Esophagus muscularis mucosa (tissue), 4 donors: ENCODE measurements at regions not wholly inside any gene's neighbourhood (a gene's known extent, or its start where the extent isn't known, plus 50 kb on each side); places are given as distances from the start of the nearest gene placed in this dataset.
"Not testable (repeated sequence)": the region's sequence is repeated elsewhere in the genome, so short reads cannot be mapped to it uniquely, and the experiment has no call there.

ENCODE experiments used
- DNase-seq: peaks from one replicate; pipeline ENCODE4 v3.0.0-alpha.2; 2017; ENCODE audit errors: extremely low spot score
- H3K27ac ChIP-seq, 4 donors: fragments of 200-600 bp; sonication (generic); replicated peaks in 1 of 4; 1 replicate in 3 of 4; 2 replicates in 1 of 4; pipeline ENCODE4 v1.5.1; 2016 to 2019; ENCODE audit warnings: mild to moderate bottlenecking in 1 of 4
- H3K27me3 ChIP-seq, 4 donors: fragments of 200-600 bp; sonication (generic); one replicate each; pipeline versions ENCODE4 v1.5.1 to v1.6.0; 2016 to 2019
- H3K36me3 ChIP-seq, 4 donors: fragments of 200-600 bp; sonication (generic); one replicate each; pipeline ENCODE4 v1.5.1; 2016 to 2019
- H3K4me1 ChIP-seq, 4 donors: fragments of 200-600 bp; sonication (generic); one replicate each; pipeline ENCODE4 v1.5.1; 2016 to 2019
- H3K4me3 ChIP-seq, 4 donors: fragments of 200-600 bp; sonication (generic); 1 replicate in 2 of 4; 2 replicates in 2 of 4; pipeline ENCODE4 v1.5.1; 2016 to 2019; ENCODE audit warnings: mild to moderate bottlenecking in 4 of 4, moderate library complexity in 1 of 4
- H3K9me3 ChIP-seq, 4 donors: fragments of 200-600 bp; sonication (generic); 1 replicate in 3 of 4; 2 replicates in 1 of 4; pipeline ENCODE4 v1.5.1; 2016 to 2019
- CTCF ChIP-seq, 3 experiments: fragments of 200-600 bp in 2 of 3; fragments of 450-650 bp in 1 of 3; sonication (generic) in 2 of 3; IDR thresholded peaks; one replicate each; pipeline ENCODE4 v1.5.1; 2017 to 2019; ENCODE audit warnings: antibody characterized with exemption in 3 of 3, mild to moderate bottlenecking in 2 of 3, moderate library complexity in 1 of 3
- EP300 ChIP-seq: sonication (generic); formaldehyde crosslinking; IDR thresholded peaks from one replicate; pipeline ENCODE4 v1.6.1; 2017; ENCODE audit warnings: antibody characterized with exemption
- POLR2A ChIP-seq: fragments of 450-650 bp; IDR thresholded peaks from one replicate; pipeline ENCODE4 v1.6.1; 2017; ENCODE audit warnings: antibody characterized with exemption, moderate library complexity, mild to moderate bottlenecking, low read depth
- POLR2AphosphoS5 ChIP-seq, 2 donors: sonication (generic); formaldehyde crosslinking; IDR thresholded peaks; one replicate each; pipeline ENCODE4 v1.6.1; 2017; ENCODE audit warnings: antibody characterized with exemption in 2 of 2
- WGBS: methylation state at CpG from one replicate; pipeline ENCODE4 v1.1.5; 2018; 5-methylcytosine and 5-hydroxymethylcytosine counted together
- intact Hi-C: fragments of 100-400 bp; cut with DNase I; formaldehyde crosslinking; loops from one replicate; pipeline ENCODE4 v1.15.1; 2023

GRCh38 chr13:90723381-90723780 lies 624.1 kb upstream of the MIR17HG start:
- TF ChIP-seq CTCF (IDR thresholded peaks at IDR 0.05) (no peak), POLR2A (no peak), POLR2AphosphoS5 (IDR thresholded peaks at IDR 0.05) (no peak), EP300 (no peak)
- no peak for DNase-seq
- Histone ChIP-seq H3K36me3 (no peaks in the 10 kb centered on the region), H3K4me1 (no peaks in the 10 kb centered on the region), H3K9me3 (no peaks in the 10 kb centered on the region), H3K27me3 (no peaks in the 10 kb centered on the region), H3K27ac (no peak overlapping the region), H3K4me3 (no peak overlapping the region)
- 89% methylated on average over 1 of the region's 1 CpG for WGBS
- intact Hi-C loops = no loop called here

- no peak overlapping the region for H3K27ac ChIP-seq
- no peak overlapping the region for H3K4me3 ChIP-seq
- H3K36me3 ChIP-seq = no peaks in the 10 kb centered on the region
- no peaks in the 10 kb centered on the region for H3K27me3 ChIP-seq
- TF ChIP-seq EP300 (no peak), CTCF (IDR thresholded peaks at IDR 0.05) (no peak), POLR2AphosphoS5 (IDR thresholded peaks at IDR 0.05) (no peak), POLR2A (no peak)
- no peaks in the 10 kb centered on the region for H3K9me3 ChIP-seq
- DNase-seq = no peak
- H3K4me1 ChIP-seq = no peaks in the 10 kb centered on the region
- 80% methylated on average over 2 of the region's 2 CpGs for WGBS
- intact Hi-C loops = no loop called here
Measured at GRCh38 chr13:90726375-90726774, 621.1 kb upstream of the MIR17HG start.

GRCh38 chr13:90732049-90732448 lies 615.4 kb upstream of the MIR17HG start:
- Histone ChIP-seq H3K4me1 (no peaks in the 10 kb centered on the region), H3K27me3 (no peaks in the 10 kb centered on the region)
- WGBS = 100% methylated on average over 2 of the region's 2 CpGs

GRCh38 chr13:90734497-90734896 lies 613.0 kb upstream of the MIR17HG start:
- H3K27me3 ChIP-seq, H3K4me3 ChIP-seq, H3K4me1 ChIP-seq, H3K36me3 ChIP-seq, H3K27ac ChIP-seq, intact Hi-C loops, DNase-seq: not testable (repeated sequence)
- H3K9me3 ChIP-seq = peaks cover 0 to 10% (median 7%) of the 10 kb centered on the region in 4 donors

More at GRCh38 chr13:90732049-90732448, 615.4 kb upstream of the MIR17HG start:
- intact Hi-C loops = no loop called here
- Histone ChIP-seq H3K36me3 (no peaks in the 10 kb centered on the region), H3K9me3 (peaks cover 0 to 6% (median 3%) of the 10 kb centered on the region in 4 donors), H3K4me3 (no peak overlapping the region), H3K27ac (no peak overlapping the region)
- DNase-seq = no peak
- TF ChIP-seq EP300 = no peak
- TF ChIP-seq POLR2A = no peak
- no peak for TF ChIP-seq CTCF (IDR thresholded peaks at IDR 0.05)
- TF ChIP-seq POLR2AphosphoS5 (IDR thresholded peaks at IDR 0.05) = no peak

- Histone ChIP-seq H3K36me3 (no peaks in the 10 kb centered on the region), H3K27me3 (no peaks in the 10 kb centered on the region), H3K9me3 (peaks cover 0 to 10% (median 7%) of the 10 kb centered on the region in 4 donors), H3K4me3 (no peak overlapping the region), H3K27ac (no peak overlapping the region), H3K4me1 (no peaks in the 10 kb centered on the region)
- DNase-seq = no peak
- intact Hi-C loops = no loop called here
- TF ChIP-seq POLR2A (no peak), POLR2AphosphoS5 (IDR thresholded peaks at IDR 0.05) (no peak), CTCF (IDR thresholded peaks at IDR 0.05) (no peak), EP300 (no peak)
Measured at GRCh38 chr13:90738881-90739280, 608.6 kb upstream of the MIR17HG start.
